PC-9 (cell line): ENCODE measurements at regions not wholly inside any gene's neighbourhood (a gene's known extent, or its start where the extent isn't known, plus 50 kb on each side); places are given as distances from the start of the nearest gene placed in this dataset.

Experiments
- BruUV-seq: library from RNA; stranded (reverse); fragments of 400-500 nt; replicated peaks from 2 replicates; lab custom pipeline; 2021; lab: Mats Ljungman, UMichigan
- CTCF ChIA-PET: fragments of 300-600 bp; sonication (Branson Sonifier 250); formaldehyde crosslinking; loops from one replicate; lab custom pipeline; 2022; ENCODE audit warnings: antibody characterized with exemption; lab: Charles Lee
- POLR2A ChIA-PET: fragments of 300-600 bp; sonication (Branson Sonifier 250); formaldehyde crosslinking; loops from one replicate; lab custom pipeline; 2022; ENCODE audit warnings: antibody characterized with exemption; ENCODE audit not compliant: unreplicated experiment; lab: Charles Lee
- DNase-seq, 2 experiments: peaks; one replicate each; pipeline versions ENCODE4 v3.0.0 to v3.0.0-alpha.2; 2015 to 2022; ENCODE audit warnings: mixed read lengths in 1 of 2
- H2AFZ ChIP-seq: fragments of 200-600 bp; sonication (generic); 2 replicates; pipeline ENCODE4 v1.8.1; 2017; ENCODE audit warnings: antibody characterized with exemption
- H3F3A ChIP-seq: fragments of 200-600 bp; sonication (generic); 2 replicates; pipeline ENCODE4 v1.8.1; 2017; ENCODE audit warnings: antibody characterized with exemption, mild to moderate bottlenecking, low read depth; ENCODE audit not compliant: insufficient read depth
- H3K27ac ChIP-seq: fragments of 200-600 bp; sonication (generic); 2 replicates; pipeline ENCODE4 v1.6.1; 2016; ENCODE audit warnings: mixed run types
- H3K27me3 ChIP-seq: fragments of 200-600 bp; sonication (generic); 2 replicates; pipeline ENCODE4 v1.6.1; 2016; ENCODE audit warnings: low read depth, mixed run types; ENCODE audit not compliant: insufficient read depth
- H3K36me3 ChIP-seq: fragments of 200-600 bp; sonication (generic); 2 replicates; pipeline ENCODE4 v1.6.1; 2016; ENCODE audit warnings: low read depth, mixed run types
- H3K4me1 ChIP-seq: fragments of 200-600 bp; sonication (generic); replicated peaks from 2 replicates; pipeline ENCODE4 v1.6.1; 2016; ENCODE audit warnings: mixed run types; ENCODE audit not compliant: insufficient read depth
- H3K4me2 ChIP-seq: fragments of 200-600 bp; sonication (generic); 2 replicates; pipeline ENCODE4 v1.6.1; 2017; ENCODE audit warnings: mixed run types
- H3K4me3 ChIP-seq: fragments of 200-600 bp; sonication (generic); 2 replicates; pipeline ENCODE4 v1.6.1; 2016; ENCODE audit warnings: mixed run types
- H3K79me2 ChIP-seq: fragments of 200-600 bp; sonication (generic); 2 replicates; pipeline ENCODE4 v1.6.1; 2017; ENCODE audit warnings: low read depth, mixed run types
- H3K9me2 ChIP-seq: fragments of 200-600 bp; sonication (generic); 2 replicates; pipeline ENCODE4 v1.8.1; 2017; ENCODE audit warnings: mild to moderate bottlenecking; ENCODE audit not compliant: insufficient read depth
- H3K9me3 ChIP-seq: fragments of 200-600 bp; sonication (generic); 2 replicates; pipeline ENCODE4 v1.8.1; 2016; ENCODE audit warnings: low read depth; ENCODE audit not compliant: insufficient read depth
- H4K20me1 ChIP-seq: fragments of 200-600 bp; sonication (generic); 2 replicates; pipeline ENCODE4 v1.8.1; 2017; ENCODE audit not compliant: insufficient read depth
- CTCF ChIP-seq: fragments of 200-600 bp; sonication (generic); conservative IDR thresholded peaks from 2 replicates; pipeline ENCODE4 v1.6.1; 2017; ENCODE audit warnings: mixed run types, antibody characterized with exemption, mild to moderate bottlenecking, moderate library complexity
- EZH2 ChIP-seq: fragments of 200-600 bp; sonication (generic); IDR thresholded peaks from 2 replicates; pipeline ENCODE4 v1.8.0; 2017; ENCODE audit warnings: antibody characterized with exemption, low read depth
- intact Hi-C: fragments of 100-400 bp; cut with micrococcal nuclease; formaldehyde crosslinking; loops from one replicate; pipeline ENCODE4 v1.10.0; 2022; ENCODE audit not compliant: unreplicated experiment

GRCh38 chr14:38116895-38117294 lies 90.8 kb upstream of the SSTR1 start:
- H3K27ac ChIP-seq, result no peak overlapping the region
- H3K9me3 ChIP-seq, result no peaks in the 10 kb centered on the region
- ChIA-PET POLR2A (no interaction called here), CTCF (interaction anchor here (0.5 kb wide), 1 partner anchor 11 kb away, joined by 3 read pairs; no protein-coding TSS in a partner anchor)
- DNase-seq, result peak in 1 of 2 experiments; percentile 37
- H3K36me3 ChIP-seq, result no peaks in the 10 kb centered on the region
- H4K20me1 ChIP-seq, result no peaks in the 10 kb centered on the region
- no peaks in the 10 kb centered on the region for H3K9me2 ChIP-seq
- H3F3A ChIP-seq, result no peaks in the 10 kb centered on the region
- H3K27me3 ChIP-seq, result no peaks in the 10 kb centered on the region
- no peak overlapping the region for H2AFZ ChIP-seq
- 0 out of 2 replicates have a peak overlapping the region, but pooled peaks have one; percentile 8 for H3K4me2 ChIP-seq
- TF ChIP-seq CTCF (no peak), EZH2 (no peak)
- H3K4me1 ChIP-seq, result peaks cover 9% of the 10 kb centered on the region
- no peak overlapping the region for H3K4me3 ChIP-seq
- no peaks in the 10 kb centered on the region for H3K79me2 ChIP-seq
- BruUV-seq, result no TSS peak
- intact Hi-C loops, result no loop called here

GRCh38 chr14:38120109-38120508 lies 87.6 kb upstream of the SSTR1 start:
- Histone ChIP-seq H3K27me3 (no peaks in the 10 kb centered on the region), H3K36me3 (no peaks in the 10 kb centered on the region), H4K20me1 (no peaks in the 10 kb centered on the region), H3K79me2 (no peaks in the 10 kb centered on the region), H3F3A (no peaks in the 10 kb centered on the region), H3K4me3 (no peak overlapping the region), H3K4me2 (no peak overlapping the region), H3K4me1 (peaks cover 14% of the 10 kb centered on the region), H3K9me3 (no peaks in the 10 kb centered on the region), H2AFZ (no peak overlapping the region), H3K9me2 (no peaks in the 10 kb centered on the region), H3K27ac (no peak overlapping the region)
- TF ChIP-seq CTCF, result no peak
- TF ChIP-seq EZH2, result no peak
- POLR2A ChIA-PET, result no interaction called here
- CTCF ChIA-PET, result no interaction called here
- no TSS peak for BruUV-seq
- intact Hi-C loops, result no loop called here
- no peak for DNase-seq

GRCh38 chr14:38121320-38122020 lies 86.2 kb upstream of the SSTR1 start:
- H3K4me1 ChIP-seq, result peaks cover 14% of the 10 kb centered on the region
- no peak for TF ChIP-seq EZH2
- TF ChIP-seq CTCF, result no peak
- no peaks in the 10 kb centered on the region for H3K9me3 ChIP-seq
- H4K20me1 ChIP-seq, result no peaks in the 10 kb centered on the region
- POLR2A ChIA-PET, result no interaction called here
- no peak overlapping the region for H2AFZ ChIP-seq
- H3K4me2 ChIP-seq, result no peak overlapping the region
- no peaks in the 10 kb centered on the region for H3K9me2 ChIP-seq
- CTCF ChIA-PET, result no interaction called here
- H3K4me3 ChIP-seq, result no peak overlapping the region
- BruUV-seq, result no TSS peak
- no peak for DNase-seq
- H3K27ac ChIP-seq, result no peak overlapping the region
- no peaks in the 10 kb centered on the region for H3K27me3 ChIP-seq
- H3K79me2 ChIP-seq, result no peaks in the 10 kb centered on the region
- H3K36me3 ChIP-seq, result no peaks in the 10 kb centered on the region
- intact Hi-C loops, result no loop called here
- no peaks in the 10 kb centered on the region for H3F3A ChIP-seq
